Hematopoietic multipotent progenitor cell treated with erythropoietin and hydrocortisone succinate and interleukin-3 and kit ligand, for 15 days (in vitro differentiated cells): ENCODE measurements at regions not wholly inside any gene's neighbourhood (a gene's known extent, or its start where the extent isn't known, plus 50 kb on each side); places are given as distances from the start of the nearest gene placed in this dataset.
"Not testable (repeated sequence)": the region's sequence is repeated elsewhere in the genome, so short reads cannot be mapped to it uniquely, and the experiment has no call there.

ENCODE experiments used
- DNase-seq: peaks from one replicate; pipeline ENCODE4 v3.0.0-alpha.2; 2015; ENCODE audit warnings: low spot score

GRCh38 chr7:119123326-119123725 lies 898.8 kb downstream of the ANKRD7 start:
- no peak for DNase-seq

GRCh38 chr7:119127706-119128105 lies 903.2 kb downstream of the ANKRD7 start:
- no peak for DNase-seq

GRCh38 chr7:119132436-119132835 lies 907.9 kb downstream of the ANKRD7 start:
- DNase-seq: no peak

- DNase-seq: no peak
Measured at GRCh38 chr7:119167431-119167830, 942.9 kb downstream of the ANKRD7 start.

- no peak for DNase-seq
Measured at GRCh38 chr7:119172043-119172442, 947.5 kb downstream of the ANKRD7 start.

GRCh38 chr7:119175911-119176627 lies 951.6 kb downstream of the ANKRD7 start:
- DNase-seq: peak; percentile 20

- DNase-seq: no peak
Measured at GRCh38 chr7:119177863-119178262, 953.4 kb downstream of the ANKRD7 start.

- DNase-seq: no peak
Measured at GRCh38 chr7:119184124-119184788, 959.8 kb downstream of the ANKRD7 start.

- DNase-seq: no peak
Measured at GRCh38 chr7:119196183-119196582, 971.7 kb downstream of the ANKRD7 start.

- no peak for DNase-seq
Measured at GRCh38 chr7:119197172-119197876, 972.8 kb downstream of the ANKRD7 start.

GRCh38 chr7:119197877-119198527 lies 973.5 kb downstream of the ANKRD7 start:
- DNase-seq: peak; percentile 9

GRCh38 chr7:119219663-119220062 lies 995.2 kb downstream of the ANKRD7 start:
- DNase-seq: no peak

- DNase-seq: no peak
Measured at GRCh38 chr7:119223930-119224329, 999.4 kb downstream of the ANKRD7 start.

- DNase-seq: no peak
Measured at GRCh38 chr7:119228482-119228881, 1004.0 kb downstream of the ANKRD7 start.

GRCh38 chr7:119232091-119232490 lies 1007.6 kb downstream of the ANKRD7 start:
- DNase-seq: no peak

GRCh38 chr7:119233015-119233414 lies 1008.5 kb downstream of the ANKRD7 start:
- DNase-seq: no peak

- no peak for DNase-seq
Measured at GRCh38 chr7:119252962-119253361, 1020.0 kb upstream of the KCND2 start.

GRCh38 chr7:119254742-119255141 lies 1018.2 kb upstream of the KCND2 start:
- no peak for DNase-seq

- no peak for DNase-seq
Measured at GRCh38 chr7:119256001-119256400, 1017.0 kb upstream of the KCND2 start.

GRCh38 chr7:119256446-119257131 lies 1016.4 kb upstream of the KCND2 start:
- DNase-seq: no peak

GRCh38 chr7:119266790-119267189 lies 1006.2 kb upstream of the KCND2 start:
- not testable (repeated sequence) for DNase-seq

- peak; percentile 43 for DNase-seq
Measured at GRCh38 chr7:119270045-119270464, 1002.9 kb upstream of the KCND2 start.
